ENCODE measurements at regions not wholly inside any gene's neighbourhood (a gene's known extent, or its start where the extent isn't known, plus 50 kb on each side); places are given as distances from the start of the nearest gene placed in this dataset.
A peak's percentile ranks its signal among the peaks of the same experiment; 100 is the strongest.

GRCh38 chr13:106681536-106681935, 113.6 kb upstream of the ARGLU1 start:
- DNase-seq (ENCODE audit: low spot score): no peak

GRCh38 chr13:106680796-106681472, 113.0 kb upstream of the ARGLU1 start:
- DNase-seq (ENCODE audit: low spot score): peak; percentile 62

- no peak for DNase-seq (ENCODE audit: low spot score)
Measured at GRCh38 chr13:106678646-106679418, 110.9 kb upstream of the ARGLU1 start.

- DNase-seq (ENCODE audit: low spot score): no peak
Measured at GRCh38 chr13:106675311-106675710, 107.4 kb upstream of the ARGLU1 start.

- no peak for DNase-seq (ENCODE audit: low spot score)
Measured at GRCh38 chr13:106660746-106661625, 93.0 kb upstream of the ARGLU1 start.

- no peak for DNase-seq (ENCODE audit: low spot score)
Measured at GRCh38 chr13:106657104-106657503, 89.2 kb upstream of the ARGLU1 start.

- no peak for DNase-seq (ENCODE audit: low spot score)
Measured at GRCh38 chr13:106656186-106656585, 88.2 kb upstream of the ARGLU1 start.

GRCh38 chr13:106651442-106651841, 83.5 kb upstream of the ARGLU1 start:
- no peak for DNase-seq (ENCODE audit: low spot score)

- DNase-seq (ENCODE audit: low spot score): no peak
Measured at GRCh38 chr13:106650690-106651205, 82.8 kb upstream of the ARGLU1 start.

GRCh38 chr13:106649495-106649894, 81.6 kb upstream of the ARGLU1 start:
- DNase-seq (ENCODE audit: low spot score): no peak

GRCh38 chr13:106640515-106640914, 72.6 kb upstream of the ARGLU1 start:
- DNase-seq (ENCODE audit: low spot score): no peak

- no peak for DNase-seq (ENCODE audit: low spot score)
Measured at GRCh38 chr13:106637519-106637918, 69.6 kb upstream of the ARGLU1 start.

- DNase-seq (ENCODE audit: low spot score): no peak
Measured at GRCh38 chr13:106636492-106636891, 68.6 kb upstream of the ARGLU1 start.

- DNase-seq (ENCODE audit: low spot score): no peak
Measured at GRCh38 chr13:106635616-106636015, 67.7 kb upstream of the ARGLU1 start.

- no peak for DNase-seq (ENCODE audit: low spot score)
Measured at GRCh38 chr13:106633321-106633720, 65.4 kb upstream of the ARGLU1 start.

GRCh38 chr13:106630650-106631049, 62.7 kb upstream of the ARGLU1 start:
- DNase-seq (ENCODE audit: low spot score): no peak

- DNase-seq (ENCODE audit: low spot score): no peak
Measured at GRCh38 chr13:106630162-106630561, 62.2 kb upstream of the ARGLU1 start.

GRCh38 chr13:106628936-106629659, 61.2 kb upstream of the ARGLU1 start:
- no peak for DNase-seq (ENCODE audit: low spot score)

GRCh38 chr13:106626473-106626872, 58.5 kb upstream of the ARGLU1 start:
- DNase-seq (ENCODE audit: low spot score): no peak

- no peak for DNase-seq (ENCODE audit: low spot score)
Measured at GRCh38 chr13:106625578-106625977, 57.6 kb upstream of the ARGLU1 start.

- no peak for DNase-seq (ENCODE audit: low spot score)
Measured at GRCh38 chr13:106623799-106624460, 56.0 kb upstream of the ARGLU1 start.
